ENCODE measurements at regions not wholly inside any gene's neighbourhood (a gene's known extent, or its start where the extent isn't known, plus 50 kb on each side); places are given as distances from the start of the nearest gene placed in this dataset.

- TF ChIP-seq CTCF (IDR thresholded peaks at IDR 0.05) (no peak), POLR2A (IDR thresholded peaks at IDR 0.05) (no peak)
Measured at GRCh38 chr7:106568002-106568679, 92.8 kb downstream of the CCDC71L start.
